ENCODE measurements at regions not wholly inside any gene's neighbourhood (a gene's known extent, or its start where the extent isn't known, plus 50 kb on each side); places are given as distances from the start of the nearest gene placed in this dataset.

- no peak for DNase-seq
These were observed 230.3 kb upstream of the CFAP20DC start for GRCh38 chr3:59280113-59280512.

- DNase-seq = no peak
These were observed 228.0 kb upstream of the CFAP20DC start for GRCh38 chr3:59277816-59278215.

GRCh38 chr3:59277201-59277600 is 227.4 kb upstream of the CFAP20DC start:
- DNase-seq = no peak

GRCh38 chr3:59273976-59274375 is 224.2 kb upstream of the CFAP20DC start:
- DNase-seq = no peak

GRCh38 chr3:59271971-59272370 is 222.1 kb upstream of the CFAP20DC start:
- no peak for DNase-seq

- DNase-seq = no peak
These were observed 221.1 kb upstream of the CFAP20DC start for GRCh38 chr3:59270921-59271320.

- DNase-seq = no peak
These were observed 220.4 kb upstream of the CFAP20DC start for GRCh38 chr3:59270209-59270608.

GRCh38 chr3:59268170-59268569 is 218.3 kb upstream of the CFAP20DC start:
- DNase-seq = no peak

GRCh38 chr3:59267021-59267420 is 217.2 kb upstream of the CFAP20DC start:
- no peak for DNase-seq

GRCh38 chr3:59266551-59266950 is 216.7 kb upstream of the CFAP20DC start:
- no peak for DNase-seq

- DNase-seq = no peak
These were observed 215.7 kb upstream of the CFAP20DC start for GRCh38 chr3:59265566-59265965.

- DNase-seq = no peak
These were observed 214.5 kb upstream of the CFAP20DC start for GRCh38 chr3:59264366-59264765.

- DNase-seq = no peak
These were observed 213.3 kb upstream of the CFAP20DC start for GRCh38 chr3:59263152-59263551.

GRCh38 chr3:59262076-59262498 is 212.3 kb upstream of the CFAP20DC start:
- no peak for DNase-seq

GRCh38 chr3:59261009-59261408 is 211.2 kb upstream of the CFAP20DC start:
- DNase-seq = no peak

GRCh38 chr3:59258550-59259260 is 208.9 kb upstream of the CFAP20DC start:
- no peak for DNase-seq

- no peak for DNase-seq
These were observed 207.7 kb upstream of the CFAP20DC start for GRCh38 chr3:59257506-59257905.

- DNase-seq = no peak
These were observed 206.4 kb upstream of the CFAP20DC start for GRCh38 chr3:59256230-59256629.

- no peak for DNase-seq
These were observed 205.2 kb upstream of the CFAP20DC start for GRCh38 chr3:59254976-59255375.

- no peak for DNase-seq
These were observed 204.6 kb upstream of the CFAP20DC start for GRCh38 chr3:59254433-59254832.

- DNase-seq = no peak
These were observed 203.7 kb upstream of the CFAP20DC start for GRCh38 chr3:59253523-59253922.

- no peak for DNase-seq
These were observed 202.0 kb upstream of the CFAP20DC start for GRCh38 chr3:59251869-59252268.

- no peak for DNase-seq
These were observed 200.8 kb upstream of the CFAP20DC start for GRCh38 chr3:59250600-59250999.

- DNase-seq = no peak
These were observed 200.0 kb upstream of the CFAP20DC start for GRCh38 chr3:59249698-59250361.

- no peak for DNase-seq
These were observed 199.2 kb upstream of the CFAP20DC start for GRCh38 chr3:59249004-59249403.
